ENCODE measurements at regions not wholly inside any gene's neighbourhood (a gene's known extent, or its start where the extent isn't known, plus 50 kb on each side); places are given as distances from the start of the nearest gene placed in this dataset.

DNA sequence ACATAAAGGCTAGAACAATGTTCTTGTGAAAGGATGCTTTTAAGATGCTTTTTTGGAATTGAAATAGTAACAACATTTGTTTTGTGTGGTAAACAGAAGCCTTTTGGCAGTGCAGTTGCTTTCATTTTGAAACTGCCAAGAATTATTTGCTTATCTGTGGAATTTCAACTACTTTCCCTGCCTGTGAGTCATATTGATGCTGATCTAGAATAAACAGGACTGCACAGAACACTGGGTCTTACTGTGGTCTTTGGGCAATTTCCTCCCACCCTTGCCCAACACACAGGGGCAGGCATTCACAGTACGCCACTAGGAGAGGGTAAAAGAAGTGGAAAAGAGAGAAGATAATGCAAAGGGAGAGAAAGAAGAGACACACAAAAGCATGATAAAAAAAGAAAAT lies 483.7 kb downstream of the ELAVL2 start:
- no peak for TF ChIP-seq POLR2A (IDR thresholded peaks at IDR 0.05)
- TF ChIP-seq, protein P1, sequence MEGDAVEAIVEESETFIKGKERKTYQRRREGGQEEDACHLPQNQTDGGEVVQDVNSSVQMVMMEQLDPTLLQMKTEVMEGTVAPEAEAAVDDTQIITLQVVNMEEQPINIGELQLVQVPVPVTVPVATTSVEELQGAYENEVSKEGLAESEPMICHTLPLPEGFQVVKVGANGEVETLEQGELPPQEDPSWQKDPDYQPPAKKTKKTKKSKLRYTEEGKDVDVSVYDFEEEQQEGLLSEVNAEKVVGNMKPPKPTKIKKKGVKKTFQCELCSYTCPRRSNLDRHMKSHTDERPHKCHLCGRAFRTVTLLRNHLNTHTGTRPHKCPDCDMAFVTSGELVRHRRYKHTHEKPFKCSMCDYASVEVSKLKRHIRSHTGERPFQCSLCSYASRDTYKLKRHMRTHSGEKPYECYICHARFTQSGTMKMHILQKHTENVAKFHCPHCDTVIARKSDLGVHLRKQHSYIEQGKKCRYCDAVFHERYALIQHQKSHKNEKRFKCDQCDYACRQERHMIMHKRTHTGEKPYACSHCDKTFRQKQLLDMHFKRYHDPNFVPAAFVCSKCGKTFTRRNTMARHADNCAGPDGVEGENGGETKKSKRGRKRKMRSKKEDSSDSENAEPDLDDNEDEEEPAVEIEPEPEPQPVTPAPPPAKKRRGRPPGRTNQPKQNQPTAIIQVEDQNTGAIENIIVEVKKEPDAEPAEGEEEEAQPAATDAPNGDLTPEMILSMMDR (IDR thresholded peaks at IDR 0.05), result no peak

Data from tibial nerve (tissue), 3 donors.